ENCODE measurements at regions not wholly inside any gene's neighbourhood (a gene's known extent, or its start where the extent isn't known, plus 50 kb on each side); places are given as distances from the start of the nearest gene placed in this dataset.
"Not testable (repeated sequence)": the region's sequence is repeated elsewhere in the genome, so short reads cannot be mapped to it uniquely, and the experiment has no call there.

GRCh38 chr9:134525070-134525815, 116.4 kb upstream of the COL5A1 start:
- Histone ChIP-seq H3K36me3 (ENCODE audit: control insufficient read depth in 2 of 2, insufficient read depth in 2 of 2, low read length in 1 of 2) (no peaks in the 10 kb centered on the region), H3K27ac (ENCODE audit: low read depth in 2 of 2, low read length in 1 of 2) (no peak overlapping the region), H3K9me3 (ENCODE audit: control insufficient read depth in 2 of 2, insufficient read depth in 1 of 2, low read depth in 1 of 2, low read length in 1 of 2) (peaks cover 0 to 3% of the 10 kb centered on the region in 2 donors), H3K4me1 (ENCODE audit: control insufficient read depth in 2 of 2, insufficient read depth in 2 of 2, low read length in 1 of 2) (no peaks in the 10 kb centered on the region), H3K4me3 (ENCODE audit: low read depth in 1 of 2, low read length in 2 of 2) (no peak overlapping the region), H3K27me3 (ENCODE audit: control insufficient read depth in 1 of 2, insufficient read depth in 2 of 2, low read length in 2 of 2) (no peaks in the 10 kb centered on the region)
- WGBS, 2 donors, result 88 to 91% methylated on average over 25 to 26 of the region's 26 CpGs

DNA sequence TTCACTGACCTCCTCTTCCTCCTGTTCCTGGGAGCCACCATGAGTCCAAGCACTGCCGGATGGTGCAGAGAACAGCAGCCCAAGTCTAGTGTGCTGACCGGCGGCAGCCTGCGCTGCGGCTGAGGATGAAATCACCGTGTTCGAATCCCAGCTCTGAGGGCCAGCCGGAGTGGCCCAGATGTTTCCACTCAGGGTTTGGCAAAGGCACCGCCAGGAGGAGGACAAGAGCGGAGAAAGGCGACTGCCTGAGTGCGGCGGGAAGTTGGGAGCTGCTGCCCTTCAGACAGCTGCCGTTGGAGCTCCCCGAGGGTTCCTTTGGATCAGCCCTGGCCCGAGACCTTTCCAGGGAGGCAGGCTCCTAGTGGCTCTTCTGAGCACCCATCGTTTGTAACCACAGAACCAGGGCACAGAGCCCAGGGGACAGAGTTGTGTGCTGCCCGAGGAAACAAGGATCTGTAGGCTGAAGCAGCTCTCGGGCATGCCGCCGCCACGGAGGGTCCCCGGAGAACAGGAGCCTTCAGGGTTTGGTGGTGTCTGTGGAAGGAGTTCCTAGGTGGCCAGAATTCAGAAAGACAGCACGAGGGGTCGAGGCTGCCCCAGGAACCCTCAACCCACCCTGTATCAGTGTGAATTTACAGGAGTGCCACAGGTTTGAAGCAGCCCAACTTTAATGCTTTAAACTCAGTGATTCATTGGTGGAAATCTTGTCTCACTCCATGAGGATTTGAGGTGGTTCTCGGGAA, 115.6 kb upstream of the COL5A1 start:
- no peaks in the 10 kb centered on the region for H3K4me1 ChIP-seq (ENCODE audit: control insufficient read depth in 2 of 2, insufficient read depth in 2 of 2, low read length in 1 of 2)
- no peaks in the 10 kb centered on the region for H3K27me3 ChIP-seq (ENCODE audit: control insufficient read depth in 1 of 2, insufficient read depth in 2 of 2, low read length in 2 of 2)
- peak overlapping the region in 1 of 2 donors; percentile 8 for H3K27ac ChIP-seq (ENCODE audit: low read depth in 2 of 2, low read length in 1 of 2)
- H3K4me3 ChIP-seq (ENCODE audit: low read depth in 1 of 2, low read length in 2 of 2), result no peak overlapping the region
- WGBS, 2 donors, result 68 to 70% methylated on average over 26 of the region's 26 CpGs
- H3K9me3 ChIP-seq (ENCODE audit: control insufficient read depth in 2 of 2, insufficient read depth in 1 of 2, low read depth in 1 of 2, low read length in 1 of 2), result peaks cover 0 to 5% of the 10 kb centered on the region in 2 donors
- H3K36me3 ChIP-seq (ENCODE audit: control insufficient read depth in 2 of 2, insufficient read depth in 2 of 2, low read length in 1 of 2), result no peaks in the 10 kb centered on the region

DNA sequence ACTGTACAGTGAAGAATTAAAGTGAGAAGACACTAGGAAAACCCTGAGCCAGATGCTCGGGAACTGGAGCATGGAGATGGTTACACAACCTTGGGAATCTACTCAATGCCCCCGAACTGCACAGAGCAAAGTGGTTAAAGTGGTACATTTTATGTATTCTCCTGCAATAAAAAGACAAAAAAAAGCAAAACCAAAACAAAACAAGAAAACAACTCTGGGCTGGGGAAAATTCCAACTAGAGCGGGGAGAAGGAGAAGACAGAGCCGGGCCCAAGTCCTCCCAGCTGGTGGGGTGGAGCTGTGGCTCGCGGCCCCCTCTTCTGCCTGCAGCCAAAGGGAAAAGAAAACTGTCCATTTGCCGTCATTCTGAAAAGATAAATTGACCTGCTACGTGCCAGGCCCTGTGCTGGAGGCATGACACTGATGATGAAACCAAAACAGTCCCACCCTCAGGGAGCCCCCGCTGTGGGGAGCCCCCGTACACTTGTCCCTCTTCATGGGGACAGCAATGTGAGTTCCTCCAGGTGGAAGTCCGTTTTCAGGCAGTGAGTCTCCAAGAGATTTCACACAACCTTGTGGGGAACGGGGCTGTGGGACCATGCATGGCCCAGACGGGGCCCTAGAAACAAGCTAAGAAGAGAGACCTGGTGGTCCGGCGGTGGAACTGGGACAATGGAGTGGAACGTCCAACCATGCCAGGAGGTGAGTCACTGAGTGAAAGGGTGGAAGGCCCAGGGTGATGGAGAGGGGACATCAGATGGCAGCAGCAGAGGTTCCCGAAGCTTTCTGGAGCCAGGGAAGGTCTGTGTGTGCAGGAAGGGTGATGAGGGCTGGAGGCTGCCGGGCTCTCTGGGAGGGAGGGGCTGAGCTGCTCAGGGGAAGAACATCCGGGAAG, 114.8 kb upstream of the COL5A1 start:
- H3K27me3 ChIP-seq (ENCODE audit: control insufficient read depth in 1 of 2, insufficient read depth in 2 of 2, low read length in 2 of 2), result no peaks in the 10 kb centered on the region
- no peak overlapping the region for H3K4me3 ChIP-seq (ENCODE audit: low read depth in 1 of 2, low read length in 2 of 2)
- H3K4me1 ChIP-seq (ENCODE audit: control insufficient read depth in 2 of 2, insufficient read depth in 2 of 2, low read length in 1 of 2), result no peaks in the 10 kb centered on the region
- WGBS, 2 donors, result 66 to 68% methylated on average over 19 of the region's 19 CpGs
- H3K36me3 ChIP-seq (ENCODE audit: control insufficient read depth in 2 of 2, insufficient read depth in 2 of 2, low read length in 1 of 2), result no peaks in the 10 kb centered on the region
- H3K27ac ChIP-seq (ENCODE audit: low read depth in 2 of 2, low read length in 1 of 2), result no peak overlapping the region
- peaks cover 3% of the 10 kb centered on the region in 2 donors for H3K9me3 ChIP-seq (ENCODE audit: control insufficient read depth in 2 of 2, insufficient read depth in 1 of 2, low read depth in 1 of 2, low read length in 1 of 2)

- Histone ChIP-seq H3K36me3 (ENCODE audit: control insufficient read depth in 2 of 2, insufficient read depth in 2 of 2, low read length in 1 of 2) (no peaks in the 10 kb centered on the region), H3K27ac (ENCODE audit: low read depth in 2 of 2, low read length in 1 of 2) (no peak overlapping the region), H3K4me3 (ENCODE audit: low read depth in 1 of 2, low read length in 2 of 2) (no peak overlapping the region), H3K27me3 (ENCODE audit: control insufficient read depth in 1 of 2, insufficient read depth in 2 of 2, low read length in 2 of 2) (no peaks in the 10 kb centered on the region), H3K4me1 (ENCODE audit: control insufficient read depth in 2 of 2, insufficient read depth in 2 of 2, low read length in 1 of 2) (peaks cover 0 to 2% of the 10 kb centered on the region in 2 donors), H3K9me3 (ENCODE audit: control insufficient read depth in 2 of 2, insufficient read depth in 1 of 2, low read depth in 1 of 2, low read length in 1 of 2) (peaks cover 3% of the 10 kb centered on the region in 2 donors)
Observed at GRCh38 chr9:134530724-134531123, 110.9 kb upstream of the COL5A1 start.

DNA sequence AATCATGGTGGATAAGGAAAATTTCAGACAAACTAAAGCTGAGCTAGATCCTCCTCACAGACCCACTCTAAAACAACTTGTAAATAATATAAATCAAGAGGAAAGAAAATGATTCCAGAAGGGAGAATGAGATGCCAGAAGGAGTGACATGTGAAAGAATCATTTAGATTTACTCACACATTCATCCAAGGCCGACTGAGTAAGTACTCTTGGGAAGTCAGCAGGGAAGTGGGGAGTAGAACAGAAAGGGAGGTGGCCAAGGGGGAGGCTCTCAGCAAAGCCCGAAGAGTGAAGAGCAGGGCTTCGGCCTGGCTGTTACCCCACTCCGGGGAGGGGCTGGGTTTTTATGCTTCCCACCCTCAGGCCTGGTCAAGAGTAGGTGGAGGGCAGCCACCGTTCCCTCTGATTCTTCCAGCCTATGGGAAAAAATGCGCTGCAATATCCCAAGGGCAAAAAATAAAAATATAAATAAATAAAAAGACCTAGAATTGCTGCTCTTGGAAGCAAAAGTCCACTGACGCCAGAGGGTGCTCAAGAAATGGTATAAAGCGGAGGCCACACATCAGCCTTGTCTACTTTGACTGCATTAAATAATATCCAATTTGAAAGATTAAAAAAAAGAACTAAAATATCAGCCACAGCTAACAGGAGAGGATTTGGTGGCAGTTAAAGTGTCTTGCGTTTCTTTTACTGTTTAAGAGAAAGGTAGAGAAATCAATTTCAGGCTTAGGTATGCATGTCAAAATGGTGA, 110.2 kb upstream of the COL5A1 start:
- H3K4me3 ChIP-seq (ENCODE audit: low read depth in 1 of 2, low read length in 2 of 2), result no peak overlapping the region
- no peaks in the 10 kb centered on the region for H3K36me3 ChIP-seq (ENCODE audit: control insufficient read depth in 2 of 2, insufficient read depth in 2 of 2, low read length in 1 of 2)
- WGBS, 2 donors, result 61 to 63% methylated on average over 9 of the region's 9 CpGs

GRCh38 chr9:134532084-134532483, 109.5 kb upstream of the COL5A1 start:
- H3K4me3 ChIP-seq (ENCODE audit: low read depth in 1 of 2, low read length in 2 of 2), result no peak overlapping the region
- peaks cover 0 to 2% of the 10 kb centered on the region in 2 donors for H3K4me1 ChIP-seq (ENCODE audit: control insufficient read depth in 2 of 2, insufficient read depth in 2 of 2, low read length in 1 of 2)
- H3K9me3 ChIP-seq (ENCODE audit: control insufficient read depth in 2 of 2, insufficient read depth in 1 of 2, low read depth in 1 of 2, low read length in 1 of 2), result peaks cover 3% of the 10 kb centered on the region in 2 donors
- H3K27me3 ChIP-seq (ENCODE audit: control insufficient read depth in 1 of 2, insufficient read depth in 2 of 2, low read length in 2 of 2), result no peaks in the 10 kb centered on the region
- no peaks in the 10 kb centered on the region for H3K36me3 ChIP-seq (ENCODE audit: control insufficient read depth in 2 of 2, insufficient read depth in 2 of 2, low read length in 1 of 2)
- WGBS, 2 donors, result 81 to 90% methylated on average over 12 of the region's 12 CpGs
- no peak overlapping the region for H3K27ac ChIP-seq (ENCODE audit: low read depth in 2 of 2, low read length in 1 of 2)

More for the DNA sequence above, 110.2 kb upstream of the COL5A1 start:
- H3K9me3 ChIP-seq (ENCODE audit: control insufficient read depth in 2 of 2, insufficient read depth in 1 of 2, low read depth in 1 of 2, low read length in 1 of 2), result peaks cover 3% of the 10 kb centered on the region in 2 donors
- H3K4me1 ChIP-seq (ENCODE audit: control insufficient read depth in 2 of 2, insufficient read depth in 2 of 2, low read length in 1 of 2), result peaks cover 0 to 2% of the 10 kb centered on the region in 2 donors
- no peaks in the 10 kb centered on the region for H3K27me3 ChIP-seq (ENCODE audit: control insufficient read depth in 1 of 2, insufficient read depth in 2 of 2, low read length in 2 of 2)
- no peak overlapping the region for H3K27ac ChIP-seq (ENCODE audit: low read depth in 2 of 2, low read length in 1 of 2)

DNA sequence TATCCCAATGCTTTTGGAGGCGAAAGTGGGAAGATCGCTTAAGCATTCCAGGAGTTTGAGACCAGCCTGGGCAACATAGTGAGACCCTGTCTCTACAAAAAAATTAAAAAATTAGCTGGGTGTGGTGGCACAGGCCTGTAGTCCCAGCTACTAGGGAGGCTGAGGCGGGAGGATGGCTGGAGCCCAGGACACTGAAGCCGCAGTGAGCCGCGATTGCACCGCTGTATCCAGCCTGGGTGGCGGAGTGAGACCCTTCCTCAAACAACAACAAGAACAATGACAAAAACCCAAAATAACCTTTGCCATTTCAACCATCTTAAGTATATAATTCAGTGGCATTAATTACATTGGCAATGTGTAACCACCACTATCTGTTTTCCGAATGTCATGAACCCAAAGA, 108.9 kb upstream of the COL5A1 start:
- H3K27ac ChIP-seq (ENCODE audit: low read depth in 2 of 2, low read length in 1 of 2); H3K36me3 ChIP-seq (ENCODE audit: control insufficient read depth in 2 of 2, insufficient read depth in 2 of 2, low read length in 1 of 2); H3K4me3 ChIP-seq (ENCODE audit: low read depth in 1 of 2, low read length in 2 of 2); H3K9me3 ChIP-seq (ENCODE audit: control insufficient read depth in 2 of 2, insufficient read depth in 1 of 2, low read depth in 1 of 2, low read length in 1 of 2); H3K4me1 ChIP-seq (ENCODE audit: control insufficient read depth in 2 of 2, insufficient read depth in 2 of 2, low read length in 1 of 2); H3K27me3 ChIP-seq (ENCODE audit: control insufficient read depth in 1 of 2, insufficient read depth in 2 of 2, low read length in 2 of 2): not testable (repeated sequence)
- WGBS, 2 donors, result 92 to 95% methylated on average over 9 of the region's 9 CpGs

DNA sequence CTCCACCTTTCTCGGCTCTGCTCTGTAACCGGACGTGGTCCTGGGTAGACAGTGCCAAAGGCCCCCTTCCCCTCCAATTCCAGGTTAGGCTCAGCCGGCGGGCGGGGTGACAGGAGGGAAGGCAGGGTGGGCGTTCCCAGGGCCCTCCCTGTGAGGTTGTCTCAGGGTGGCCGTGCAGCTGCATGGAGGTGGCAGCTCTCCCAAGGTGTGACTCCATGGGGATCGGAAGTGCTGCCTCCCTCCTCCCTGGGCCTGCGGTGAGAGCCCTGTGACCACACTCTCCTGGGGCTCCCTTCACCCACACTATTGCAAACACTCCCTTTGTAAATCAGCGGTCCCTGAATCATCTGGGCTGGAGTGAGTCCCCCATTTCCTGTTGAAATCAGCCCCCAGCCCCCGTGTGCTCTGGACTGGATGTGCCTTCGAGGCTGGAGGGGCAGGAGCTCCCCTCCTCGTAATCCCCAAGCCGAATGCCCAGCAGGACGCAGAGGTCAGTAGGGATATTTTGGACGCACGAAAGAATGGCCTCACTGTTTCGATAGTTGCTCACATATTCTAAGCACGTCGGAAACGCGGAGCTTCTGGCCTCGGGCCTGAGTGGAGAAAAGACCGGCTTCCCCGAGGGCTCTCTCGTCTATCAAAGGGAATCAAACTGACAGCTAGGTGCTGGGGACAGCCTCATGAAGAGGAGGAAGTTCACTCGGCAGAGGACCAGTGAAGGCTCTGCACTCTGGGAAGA, 107.6 kb upstream of the COL5A1 start:
- H3K27ac ChIP-seq (ENCODE audit: low read depth in 2 of 2, low read length in 1 of 2), result no peak overlapping the region
- H3K27me3 ChIP-seq (ENCODE audit: control insufficient read depth in 1 of 2, insufficient read depth in 2 of 2, low read length in 2 of 2), result no peaks in the 10 kb centered on the region
- H3K4me1 ChIP-seq (ENCODE audit: control insufficient read depth in 2 of 2, insufficient read depth in 2 of 2, low read length in 1 of 2), result peaks cover 0 to 2% of the 10 kb centered on the region in 2 donors
- H3K36me3 ChIP-seq (ENCODE audit: control insufficient read depth in 2 of 2, insufficient read depth in 2 of 2, low read length in 1 of 2), result no peaks in the 10 kb centered on the region
- no peak overlapping the region for H3K4me3 ChIP-seq (ENCODE audit: low read depth in 1 of 2, low read length in 2 of 2)
- 62 to 66% methylated on average over 28 of the region's 28 CpGs for WGBS, 2 donors
- H3K9me3 ChIP-seq (ENCODE audit: control insufficient read depth in 2 of 2, insufficient read depth in 1 of 2, low read depth in 1 of 2, low read length in 1 of 2), result peaks cover 3% of the 10 kb centered on the region in 2 donors

All from esophagus (tissue), 2 donors.